ENCODE measurements at regions not wholly inside any gene's neighbourhood (a gene's known extent, or its start where the extent isn't known, plus 50 kb on each side); places are given as distances from the start of the nearest gene placed in this dataset.

DNA sequence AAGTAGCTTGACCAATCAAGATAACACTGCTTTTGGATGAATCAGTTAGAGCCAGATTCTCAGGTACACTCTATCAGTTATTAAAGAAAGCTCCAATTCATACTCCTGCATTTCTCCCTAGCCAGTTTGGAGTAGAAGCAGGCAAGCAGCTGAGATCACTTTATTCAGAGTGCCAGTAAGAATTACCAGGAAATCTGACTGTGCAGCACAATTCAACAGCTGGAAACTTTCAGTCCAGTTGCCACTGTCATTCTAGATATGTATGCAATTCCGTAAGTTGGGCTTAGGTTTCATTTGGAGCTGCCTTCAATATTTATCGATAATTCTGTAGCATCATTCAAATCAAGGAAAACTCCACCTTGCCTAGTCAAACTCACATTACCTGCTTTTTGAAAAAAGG lies 2625.6 kb upstream of the PCDH20 start:
- H3K9me3 ChIP-seq, result no peaks in the 10 kb centered on the region
- H3K27ac ChIP-seq, result no peak overlapping the region
- no peak for DNase-seq
- H3K36me3 ChIP-seq, result no peaks in the 10 kb centered on the region
- no peak overlapping the region for H3K4me3 ChIP-seq
- intact Hi-C loops (cut with DNase I), result no loop called here
- TF ChIP-seq CTCF (IDR thresholded peaks at IDR 0.05), result no peak
- no peak for TF ChIP-seq EP300 (IDR thresholded peaks at IDR 0.05)
- TF ChIP-seq POLR2A (IDR thresholded peaks at IDR 0.05), result no peak
- H3K4me1 ChIP-seq (ENCODE audit: insufficient read depth), result no peaks in the 10 kb centered on the region
- 9 to 54% (median 26%) methylated on average over 2 of the region's 2 CpGs for WGBS, 3 donors
- no peaks in the 10 kb centered on the region for H3K27me3 ChIP-seq

DNA sequence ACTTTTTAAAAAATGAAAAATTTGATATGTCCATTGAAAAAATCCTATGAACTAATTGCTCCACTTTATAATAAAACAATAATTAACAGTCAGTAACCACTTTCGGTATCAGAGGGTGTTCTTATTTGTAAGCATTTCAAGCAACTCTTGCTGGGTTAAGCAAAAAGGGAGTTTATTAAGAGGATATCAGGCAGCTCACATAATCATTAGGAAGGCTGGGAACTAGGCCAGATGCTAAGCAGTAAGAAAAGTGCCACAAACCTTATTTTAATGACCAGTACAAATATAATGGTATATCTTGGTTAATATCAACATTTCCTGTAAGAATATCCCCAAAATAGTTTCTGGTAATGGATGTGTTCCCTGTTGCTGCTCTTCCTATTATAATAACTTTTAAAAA lies 2618.3 kb upstream of the PCDH20 start:
- no peak for TF ChIP-seq POLR2A (IDR thresholded peaks at IDR 0.05)
- Histone ChIP-seq H3K9me3 (no peaks in the 10 kb centered on the region), H3K27ac (no peak overlapping the region), H3K36me3 (no peaks in the 10 kb centered on the region), H3K4me3 (no peak overlapping the region), H3K27me3 (no peaks in the 10 kb centered on the region), H3K4me1 (ENCODE audit: insufficient read depth) (no peaks in the 10 kb centered on the region)
- no peak for DNase-seq
- intact Hi-C loops (cut with DNase I), result no loop called here
- 29 to 54% (median 31%) methylated on average over 1 of the region's 1 CpG for WGBS, 3 donors

DNA sequence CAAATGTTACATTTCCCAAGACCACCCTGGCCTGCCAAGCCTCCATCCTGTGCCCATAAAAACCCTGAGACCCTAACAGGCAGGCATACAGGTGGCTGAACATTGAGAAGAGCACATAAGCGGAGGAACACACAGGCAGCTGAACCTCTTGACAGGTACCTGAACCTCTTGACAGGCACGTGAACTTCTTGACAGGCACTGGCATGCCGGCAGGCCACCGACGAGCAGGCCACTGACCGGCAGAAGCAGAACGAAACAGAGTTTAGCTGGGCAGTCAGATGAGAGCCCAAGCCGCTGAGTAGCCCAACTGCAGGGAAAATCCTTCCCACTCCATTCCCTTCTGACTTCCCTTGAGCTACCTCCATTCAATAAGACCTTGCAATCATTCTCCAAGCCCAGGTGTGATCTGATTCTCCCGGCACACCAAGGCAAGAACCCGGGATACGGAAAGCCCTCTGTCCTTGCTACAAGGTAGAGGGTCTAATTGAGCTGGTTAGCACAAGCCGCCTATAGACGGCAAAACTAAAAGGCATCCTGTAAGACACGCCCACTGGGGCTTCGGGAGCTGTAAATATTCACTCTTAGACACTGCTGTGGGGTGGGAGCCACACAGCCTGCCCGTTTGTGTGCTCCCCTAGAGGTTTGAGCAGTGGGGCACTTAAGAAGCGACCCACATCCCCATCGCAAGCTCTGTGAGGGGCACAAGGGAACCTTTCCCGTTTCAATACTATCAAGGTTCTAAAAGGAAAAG lies 2613.9 kb upstream of the PCDH20 start:
- H3K4me1 ChIP-seq (ENCODE audit: insufficient read depth), result no peaks in the 10 kb centered on the region
- no peaks in the 10 kb centered on the region for H3K36me3 ChIP-seq
- TF ChIP-seq EP300 (IDR thresholded peaks at IDR 0.05) (no peak), CTCF (IDR thresholded peaks at IDR 0.05) (no peak), POLR2A (IDR thresholded peaks at IDR 0.05) (no peak)
- H3K9me3 ChIP-seq, result no peaks in the 10 kb centered on the region
- 84 to 93% (median 88%) methylated on average over 19 of the region's 19 CpGs for WGBS, 3 donors
- DNase-seq, result no peak
- intact Hi-C loops (cut with DNase I), result no loop called here
- H3K4me3 ChIP-seq, result no peak overlapping the region
- H3K27ac ChIP-seq, result no peak overlapping the region
- no peaks in the 10 kb centered on the region for H3K27me3 ChIP-seq

DNA sequence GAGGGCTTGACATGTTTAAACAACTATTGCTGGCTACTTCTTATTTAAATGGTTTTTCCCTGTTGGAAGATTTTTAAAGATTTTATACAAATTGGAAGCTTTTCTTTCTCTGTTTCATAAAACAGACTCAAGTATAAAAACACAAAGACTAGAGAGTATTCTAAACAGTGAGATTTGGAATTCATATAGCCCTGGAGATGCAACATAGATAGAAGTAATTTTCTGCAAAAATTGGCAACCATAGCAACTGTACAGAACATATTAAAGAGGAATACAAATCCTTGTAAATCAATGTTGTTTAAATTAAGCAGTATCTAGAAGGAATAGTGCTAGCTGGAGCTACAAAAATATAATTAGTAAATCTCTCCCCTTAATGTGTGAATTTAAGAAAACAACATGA lies 2612.9 kb upstream of the PCDH20 start:
- H3K27ac ChIP-seq, result no peak overlapping the region
- H3K9me3 ChIP-seq, result no peaks in the 10 kb centered on the region
- DNase-seq, result no peak
- no peak overlapping the region for H3K4me3 ChIP-seq
- H3K4me1 ChIP-seq (ENCODE audit: insufficient read depth), result no peaks in the 10 kb centered on the region
- H3K36me3 ChIP-seq, result no peaks in the 10 kb centered on the region
- TF ChIP-seq POLR2A (IDR thresholded peaks at IDR 0.05), result no peak
- no peak for TF ChIP-seq EP300 (IDR thresholded peaks at IDR 0.05)
- TF ChIP-seq CTCF (IDR thresholded peaks at IDR 0.05), result no peak
- H3K27me3 ChIP-seq, result no peaks in the 10 kb centered on the region
- intact Hi-C loops (cut with DNase I), result no loop called here

DNA sequence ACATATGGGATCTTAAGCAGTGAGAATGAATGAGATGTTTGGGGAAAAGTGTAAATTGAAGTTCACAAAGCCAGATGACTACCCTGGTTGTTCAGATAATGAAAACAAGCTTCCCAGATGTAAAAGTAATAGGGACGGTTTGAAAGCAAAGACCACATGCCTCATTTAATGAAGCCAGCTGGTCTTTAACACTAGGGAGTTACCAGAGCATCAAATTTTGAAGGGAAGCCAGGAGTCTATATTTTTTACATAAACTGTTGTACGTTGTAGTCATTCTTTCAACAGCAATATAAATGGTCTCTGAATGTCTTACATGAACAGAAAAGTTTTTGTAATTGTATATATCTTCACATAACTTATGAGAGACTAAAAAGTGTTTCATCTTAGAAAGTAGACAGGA lies 2604.5 kb upstream of the PCDH20 start:
- no peak overlapping the region for H3K27ac ChIP-seq
- H3K27me3 ChIP-seq, result no peaks in the 10 kb centered on the region
- WGBS, 3 donors, result 8 to 12% (median 11%) methylated on average over 2 of the region's 2 CpGs
- intact Hi-C loops (cut with DNase I), result no loop called here
- DNase-seq, result no peak
- no peaks in the 10 kb centered on the region for H3K4me1 ChIP-seq (ENCODE audit: insufficient read depth)
- no peaks in the 10 kb centered on the region for H3K9me3 ChIP-seq
- TF ChIP-seq CTCF (IDR thresholded peaks at IDR 0.05) (no peak), POLR2A (IDR thresholded peaks at IDR 0.05) (no peak), EP300 (IDR thresholded peaks at IDR 0.05) (no peak)
- no peaks in the 10 kb centered on the region for H3K36me3 ChIP-seq
- no peak overlapping the region for H3K4me3 ChIP-seq

Data from ovary (tissue), 7 donors.